ENCODE measurements at regions not wholly inside any gene's neighbourhood (a gene's known extent, or its start where the extent isn't known, plus 50 kb on each side); places are given as distances from the start of the nearest gene placed in this dataset.

DNA sequence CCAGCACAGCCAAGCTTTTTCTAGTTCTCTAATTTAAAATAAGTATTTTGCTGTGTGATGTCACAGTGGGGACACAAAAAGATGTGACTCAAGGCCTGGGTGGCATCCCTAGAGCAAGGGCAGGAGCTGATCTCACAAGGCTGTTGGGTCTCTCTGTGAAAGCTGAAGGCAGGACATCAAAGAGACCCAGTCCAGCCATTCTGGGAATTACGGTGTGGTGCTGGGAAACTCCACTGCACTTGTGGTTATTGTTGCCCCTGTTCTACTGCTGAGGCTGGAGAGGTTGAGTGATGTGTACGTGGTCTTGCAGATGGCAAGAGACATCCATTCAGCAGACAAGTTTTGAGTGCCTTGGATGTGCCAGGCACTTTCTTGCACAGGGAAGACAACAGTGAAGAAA lies 352.9 kb downstream of the CYRIA start:
- TF ChIP-seq CTCF (IDR thresholded peaks at IDR 0.05; ENCODE audit: insufficient read depth, low read length, poor library complexity, severe bottlenecking), result no peak
- Histone ChIP-seq H3K36me3 (ENCODE audit: control insufficient read depth, insufficient read depth, low read length) (no peaks in the 10 kb centered on the region), H3K4me3 (replicated peaks; ENCODE audit: low read depth, low read length) (no peak overlapping the region), H3K27me3 (replicated peaks; ENCODE audit: control insufficient read depth, insufficient read depth, low read length) (no peaks in the 10 kb centered on the region)
- DNase-seq (ENCODE audit: extremely low read depth, insufficient read length), result no peak

GRCh38 chr2:16311521-16312440 lies 353.9 kb downstream of the CYRIA start:
- DNase-seq (ENCODE audit: extremely low read depth, insufficient read length), result no peak
- H3K27me3 ChIP-seq (replicated peaks; ENCODE audit: control insufficient read depth, insufficient read depth, low read length), result no peaks in the 10 kb centered on the region
- H3K4me3 ChIP-seq (replicated peaks; ENCODE audit: low read depth, low read length), result no peak overlapping the region
- no peaks in the 10 kb centered on the region for H3K36me3 ChIP-seq (ENCODE audit: control insufficient read depth, insufficient read depth, low read length)
- no peak for TF ChIP-seq CTCF (IDR thresholded peaks at IDR 0.05; ENCODE audit: insufficient read depth, low read length, poor library complexity, severe bottlenecking)

GRCh38 chr2:16308816-16309215 lies 356.8 kb downstream of the CYRIA start:
- Histone ChIP-seq H3K27me3 (replicated peaks; ENCODE audit: control insufficient read depth, insufficient read depth, low read length) (no peaks in the 10 kb centered on the region), H3K4me3 (replicated peaks; ENCODE audit: low read depth, low read length) (no peak overlapping the region), H3K36me3 (ENCODE audit: control insufficient read depth, insufficient read depth, low read length) (no peaks in the 10 kb centered on the region)
- DNase-seq (ENCODE audit: extremely low read depth, insufficient read length), result no peak
- no peak for TF ChIP-seq CTCF (IDR thresholded peaks at IDR 0.05; ENCODE audit: insufficient read depth, low read length, poor library complexity, severe bottlenecking)

- Histone ChIP-seq H3K27me3 (replicated peaks; ENCODE audit: control insufficient read depth, insufficient read depth, low read length) (no peaks in the 10 kb centered on the region), H3K36me3 (ENCODE audit: control insufficient read depth, insufficient read depth, low read length) (no peaks in the 10 kb centered on the region), H3K4me3 (replicated peaks; ENCODE audit: low read depth, low read length) (no peak overlapping the region)
- TF ChIP-seq CTCF (IDR thresholded peaks at IDR 0.05; ENCODE audit: insufficient read depth, low read length, poor library complexity, severe bottlenecking), result no peak
- DNase-seq (ENCODE audit: extremely low read depth, insufficient read length), result no peak
Measured at GRCh38 chr2:16304876-16305590, 360.6 kb downstream of the CYRIA start.

- H3K4me3 ChIP-seq (replicated peaks; ENCODE audit: low read depth, low read length), result no peak overlapping the region
- DNase-seq (ENCODE audit: extremely low read depth, insufficient read length), result no peak
- no peak for TF ChIP-seq CTCF (IDR thresholded peaks at IDR 0.05; ENCODE audit: insufficient read depth, low read length, poor library complexity, severe bottlenecking)
- no peaks in the 10 kb centered on the region for H3K36me3 ChIP-seq (ENCODE audit: control insufficient read depth, insufficient read depth, low read length)
- H3K27me3 ChIP-seq (replicated peaks; ENCODE audit: control insufficient read depth, insufficient read depth, low read length), result no peaks in the 10 kb centered on the region
Measured at GRCh38 chr2:16303761-16304160, 361.9 kb downstream of the CYRIA start.
